HepG2 (cell line): ENCODE measurements at regions not wholly inside any gene's neighbourhood (a gene's known extent, or its start where the extent isn't known, plus 50 kb on each side); places are given as distances from the start of the nearest gene placed in this dataset.

Experiments
- ARNT ChIP-seq: fragments of 450-650 bp; IDR thresholded peaks from 2 replicates; pipeline ENCODE4 v1.6.1; 2017
- CREB1 ChIP-seq, 2 experiments: fragments of 450-650 bp in 1 of 2; IDR thresholded peaks; 2 replicates each; pipeline ENCODE4 v1.6.1; 2016 to 2017; ENCODE audit warnings: control low read depth in 1 of 2, mild to moderate bottlenecking in 1 of 2, missing compliant biosample characterization in 1 of 2, missing genetic modification characterization in 1 of 2
- PHF21A ChIP-seq: sonication (generic); formaldehyde crosslinking; IDR thresholded peaks from 2 replicates; pipeline ENCODE4 v1.5.0; 2020; ENCODE audit warnings: mild to moderate bottlenecking, missing genetic modification reagents
- RAD21 ChIP-seq: fragments of 450-650 bp; formaldehyde crosslinking; IDR thresholded peaks from 2 replicates; pipeline ENCODE4 v1.5.0; 2020; ENCODE audit warnings: mild to moderate bottlenecking
- REST ChIP-seq, 2 experiments: IDR thresholded peaks; 2 replicates each; pipeline ENCODE4 v1.6.1; 2011 to 2012; ENCODE audit warnings: low read length in 2 of 2, borderline replicate concordance in 1 of 2, low read depth in 1 of 2, mild to moderate bottlenecking in 1 of 2, moderate library complexity in 1 of 2
- ZFP41 ChIP-seq: sonication (generic); formaldehyde crosslinking; IDR thresholded peaks from 2 replicates; pipeline ENCODE4 v1.4.0; 2020; ENCODE audit warnings: mild to moderate bottlenecking, missing genetic modification reagents, borderline replicate concordance
- ZFX ChIP-seq: sonication (generic); formaldehyde crosslinking; IDR thresholded peaks from 2 replicates; pipeline ENCODE4 v1.4.0; 2020; ENCODE audit warnings: mild to moderate bottlenecking, low read depth, missing genetic modification reagents, moderate library complexity
- ZNF274 ChIP-seq: sonication (generic); formaldehyde crosslinking; IDR thresholded peaks from 2 replicates; pipeline ENCODE4 v1.5.1; 2020; ENCODE audit warnings: mild to moderate bottlenecking, missing genetic modification reagents
- ZNF775 ChIP-seq: sonication (generic); formaldehyde crosslinking; IDR thresholded peaks from 2 replicates; pipeline ENCODE4 v1.4.0; 2020; ENCODE audit warnings: missing genetic modification reagents, mild to moderate bottlenecking, moderate library complexity, borderline replicate concordance

GRCh38 chr12:115037830-115038229 lies 353.9 kb upstream of the TBX3 start:
- TF ChIP-seq ZFX (CRISPR knock-in tag) (no peak), RAD21 (CRISPR knock-in tag) (no peak), ZNF775 (CRISPR knock-in tag) (no peak), PHF21A (CRISPR knock-in tag) (no peak), REST (IDR thresholded peaks at IDR 0.05; ENCODE audit: borderline replicate concordance in 1 of 2, low read depth in 1 of 2, low read length in 2 of 2) (no peak), ZNF274 (CRISPR knock-in tag) (no peak), CREB1 (IDR thresholded peaks at IDR 0.05) (no peak), CREB1 (CRISPR knock-in tag; IDR thresholded peaks at IDR 0.05) (no peak), ZFP41 (CRISPR knock-in tag) (no peak), ARNT (no peak)
